A549 (cell line): ENCODE measurements at regions not wholly inside any gene's neighbourhood (a gene's known extent, or its start where the extent isn't known, plus 50 kb on each side); places are given as distances from the start of the nearest gene placed in this dataset.
A peak's percentile ranks its signal among the peaks of the same experiment; 100 is the strongest.

ENCODE experiments used
- ATAC-seq, 2 experiments: fragments of 200-7000 bp in 1 of 2; fragments of >200 bp in 1 of 2; cut with Nextera tagmentation in 1 of 2; cut with Tn5 transposase in 1 of 2; 3 replicates each; pipeline versions ENCODE4 v1.8.0 to v1.9.1; 2018 to 2020; ENCODE audit warnings: mild to moderate bottlenecking in 1 of 2, moderate library complexity in 1 of 2
- CTCF ChIA-PET: fragments of 300-600 bp; sonication (Branson Sonifier 250); formaldehyde crosslinking; extraction: SDS; loops from one replicate; lab custom pipeline; 2021; ENCODE audit warnings: antibody characterized with exemption, inconsistent platforms; lab: Yijun Ruan, JAX
- POLR2A ChIA-PET: fragments of 350-600 bp; formaldehyde crosslinking; extraction: SDS; loops from one replicate; lab custom pipeline; 2021; ENCODE audit warnings: antibody characterized with exemption, inconsistent platforms; lab: Yijun Ruan, JAX
- DNase-seq, 2 experiments: peaks; one replicate each; pipeline versions ENCODE4 v3.0.0 to v3.0.0-alpha.2; 2011 to 2016; ENCODE audit warnings: low read depth in 1 of 2, low spot score in 1 of 2
- FAIRE-seq: peaks from 2 replicates; lab custom pipeline; 2011; peaks lifted over from hg19 to GRCh38; lab: Jason Lieb, UNC
- H3K27ac ChIP-seq, 2 experiments: fragments of >200 bp; sonication (Bioruptor Twin); formaldehyde crosslinking; 3 replicates each; pipeline ENCODE4 v1.5.1; 2016 to 2017
- H3K4me1 ChIP-seq: fragments of >200 bp; sonication (Bioruptor Twin); formaldehyde crosslinking; 3 replicates; pipeline ENCODE4 v1.6.1; 2016
- H3K4me2 ChIP-seq: fragments of >200 bp; sonication (Bioruptor Twin); formaldehyde crosslinking; 3 replicates; pipeline ENCODE4 v1.6.1; 2016
- H3K4me3 ChIP-seq: fragments of >200 bp; sonication (Bioruptor Twin); formaldehyde crosslinking; 3 replicates; pipeline ENCODE4 v1.5.1; 2016
- H3K9me3 ChIP-seq: fragments of >200 bp; sonication (Bioruptor Twin); formaldehyde crosslinking; 3 replicates; pipeline ENCODE4 v1.6.1; 2016
- ATOH8 ChIP-seq: fragments of 250-450 bp; sonication (Bioruptor Pico); IDR thresholded peaks from 2 replicates; pipeline ENCODE4 v1.5.0; 2020; ENCODE audit warnings: low read depth, mild to moderate bottlenecking, moderate library complexity
- CBX2 ChIP-seq: fragments of 200-600 bp; sonication (generic); IDR thresholded peaks from 2 replicates; pipeline ENCODE4 v1.6.1; 2016; ENCODE audit warnings: low read depth, mild to moderate bottlenecking, borderline replicate concordance
- CEBPB ChIP-seq, 2 experiments: fragments of >200 bp in 1 of 2; sonication (Bioruptor Twin) in 1 of 2; formaldehyde crosslinking in 1 of 2; IDR thresholded peaks; 2 replicates each; pipeline ENCODE4 v1.6.1; 2012 to 2016
- CHD2 ChIP-seq: fragments of 150-350 bp; IDR thresholded peaks from 2 replicates; pipeline ENCODE4 v1.6.1; 2014; ENCODE audit warnings: low read length; ENCODE audit not compliant: partially characterized antibody
- EHMT2 ChIP-seq: fragments of 200-600 bp; sonication (generic); IDR thresholded peaks from 2 replicates; pipeline ENCODE4 v1.6.1; 2016; ENCODE audit warnings: antibody characterized with exemption, low read depth, mild to moderate bottlenecking, moderate library complexity
- ESRRA ChIP-seq: fragments of 150-350 bp; IDR thresholded peaks from 2 replicates; pipeline ENCODE4 v1.6.1; 2014; ENCODE audit warnings: mild to moderate bottlenecking, low read length, borderline replicate concordance
- FOSL2 ChIP-seq, 2 experiments: fragments of 450-650 bp in 1 of 2; fragments of >200 bp in 1 of 2; sonication (Bioruptor Twin) in 1 of 2; formaldehyde crosslinking; IDR thresholded peaks; 2 replicates each; pipeline versions ENCODE4 v1.5.0 to v1.6.1; 2016 to 2020; ENCODE audit warnings: mild to moderate bottlenecking in 1 of 2, moderate library complexity in 1 of 2
- FOXS1 ChIP-seq: fragments of 250-450 bp; sonication (Bioruptor Pico); IDR thresholded peaks from 2 replicates; pipeline ENCODE4 v1.5.0; 2020; ENCODE audit warnings: mild to moderate bottlenecking, moderate library complexity
- GATA3 ChIP-seq: IDR thresholded peaks from 2 replicates; pipeline ENCODE4 v1.6.1; 2012; ENCODE audit warnings: borderline replicate concordance
- HDAC2 ChIP-seq: fragments of 200-600 bp; sonication (generic); IDR thresholded peaks from 2 replicates; pipeline ENCODE4 v1.6.1; 2016
- HMGXB4 ChIP-seq: fragments of 250-450 bp; sonication (Bioruptor Pico); IDR thresholded peaks from 2 replicates; pipeline ENCODE4 v1.5.0; 2021; ENCODE audit warnings: mild to moderate bottlenecking, moderate library complexity, borderline replicate concordance
- HOXA7 ChIP-seq: fragments of 250-450 bp; sonication (Bioruptor Pico); IDR thresholded peaks from 2 replicates; pipeline ENCODE4 v1.5.0; 2020; ENCODE audit warnings: mild to moderate bottlenecking, moderate library complexity
- KDM1A ChIP-seq: fragments of 200-600 bp; sonication (generic); IDR thresholded peaks from 2 replicates; pipeline ENCODE4 v1.6.1; 2016; ENCODE audit warnings: low read depth, mild to moderate bottlenecking
- MYC ChIP-seq: IDR thresholded peaks from 2 replicates; pipeline ENCODE4 v1.6.1; 2012; ENCODE audit warnings: mild to moderate bottlenecking, inconsistent platforms, low read length, improper control_type of control experiment, borderline replicate concordance
- PBX3 ChIP-seq: IDR thresholded peaks from 2 replicates; pipeline ENCODE4 v1.6.1; 2012
- RAD21 ChIP-seq, 2 experiments: fragments of >200 bp in 1 of 2; sonication (Bioruptor Twin) in 1 of 2; formaldehyde crosslinking in 1 of 2; IDR thresholded peaks in 1 of 2; conservative IDR thresholded peaks in 1 of 2; 2 replicates in 1 of 2; 3 replicates in 1 of 2; pipeline ENCODE4 v1.6.1; 2012 to 2018; ENCODE audit warnings: inconsistent platforms in 1 of 2
- RCOR1 ChIP-seq: fragments of 150-350 bp; IDR thresholded peaks from 2 replicates; pipeline ENCODE4 v1.6.1; 2014; ENCODE audit warnings: antibody characterized with exemption, low read length, low read depth
- RFX5 ChIP-seq: fragments of 450-650 bp; IDR thresholded peaks from 2 replicates; pipeline ENCODE4 v1.7.1; 2014; ENCODE audit warnings: antibody characterized with exemption, mild to moderate bottlenecking, moderate library complexity
- TP53 ChIP-seq: fragments of 250-450 bp; sonication (Bioruptor Pico); IDR thresholded peaks from 2 replicates; pipeline ENCODE4 v1.5.0; 2021; ENCODE audit warnings: mild to moderate bottlenecking, moderate library complexity
- ZFP36 ChIP-seq: fragments of 450-650 bp; IDR thresholded peaks from 2 replicates; pipeline ENCODE4 v1.6.1; 2014; ENCODE audit warnings: borderline replicate concordance; ENCODE audit not compliant: partially characterized antibody
- ZSCAN20 ChIP-seq: fragments of 250-450 bp; sonication (Bioruptor Pico); IDR thresholded peaks from 2 replicates; pipeline ENCODE4 v1.8.0; 2022; ENCODE audit warnings: mild to moderate bottlenecking, moderate library complexity
- WGBS: methylation state at CpG from one replicate; pipeline ENCODE4 v1.1.6; 2017; ENCODE audit errors: missing lambda C conversion rate; 5-methylcytosine and 5-hydroxymethylcytosine counted together

GRCh38 chr12:92089559-92089958 is 56.1 kb downstream of the BTG1 start:
- no peaks in the 10 kb centered on the region for H3K9me3 ChIP-seq
- H3K4me3 ChIP-seq: no peak overlapping the region
- H3K4me2 ChIP-seq: peak overlapping the region; percentile 44; the same call in 2 of the 3 replicates
- FAIRE-seq: no peak
- peaks cover 42% of the 10 kb centered on the region for H3K4me1 ChIP-seq
- no peak for DNase-seq
- POLR2A ChIA-PET: no interaction called here
- ATAC-seq: no peak
- CTCF ChIA-PET: no interaction called here
- H3K27ac ChIP-seq: peak overlapping the region; percentile 12 to 53; a peak in 2 of 6 replicates
- TF ChIP-seq FOXS1: no peak
- TF ChIP-seq ESRRA: no peak
- TF ChIP-seq HOXA7: no peak
- TF ChIP-seq KDM1A: no peak
- TF ChIP-seq HMGXB4 (CRISPR knock-in tag): no peak
- TF ChIP-seq ATOH8 (CRISPR knock-in tag): no peak
- no peak for TF ChIP-seq FOSL2 (IDR thresholded peaks at IDR 0.05)
- no peak for TF ChIP-seq FOSL2 (CRISPR knock-in tag; IDR thresholded peaks at IDR 0.05)
- TF ChIP-seq GATA3: no peak
- TF ChIP-seq CHD2: no peak
- no peak for TF ChIP-seq RCOR1
- no peak for TF ChIP-seq TP53
- no peak for TF ChIP-seq CBX2
- no peak for TF ChIP-seq RFX5
- no peak for TF ChIP-seq ZFP36
- TF ChIP-seq HDAC2: no peak
- TF ChIP-seq, all 56 proteins: peak for 0

GRCh38 chr12:92088805-92089204 is 56.8 kb downstream of the BTG1 start:
- no peak for TF ChIP-seq FOSL2 (IDR thresholded peaks at IDR 0.05)
- no peak for TF ChIP-seq FOSL2 (CRISPR knock-in tag; IDR thresholded peaks at IDR 0.05)
- TF ChIP-seq RAD21 (conservative IDR thresholded peaks at IDR 0.05 in 1 of 2, IDR thresholded peaks at IDR 0.05 in 1 of 2): no peak
- TF ChIP-seq EHMT2: no peak
- no peak for TF ChIP-seq CHD2
- no peak for TF ChIP-seq CEBPB (IDR thresholded peaks at IDR 0.05)
- TF ChIP-seq PBX3: no peak

GRCh38 chr12:92085736-92086040 is 60.0 kb downstream of the BTG1 start:
- TF ChIP-seq TP53: no peak
- no peak for TF ChIP-seq ZSCAN20 (CRISPR knock-in tag)
- no peak for TF ChIP-seq MYC
- no peak for TF ChIP-seq CHD2
- no peak for DNase-seq
- Histone ChIP-seq H3K4me1 (peaks cover 50% of the 10 kb centered on the region), H3K27ac (peak overlapping the region in 1 of 2 experiments; percentile 66; a peak in 3 of 6 replicates), H3K9me3 (no peaks in the 10 kb centered on the region), H3K4me3 (no peak overlapping the region), H3K4me2 (peak overlapping the region; percentile 38)
- ChIA-PET POLR2A (no interaction called here), CTCF (interaction anchor here (1.2 kb wide), 1 partner anchor 16 kb away, joined by 3 read pairs; no protein-coding TSS in a partner anchor)
- no peak for ATAC-seq
- 51% methylated on average over 1 of the region's 1 CpG for WGBS
- FAIRE-seq: no peak

More at GRCh38 chr12:92088805-92089204, 56.8 kb downstream of the BTG1 start:
- peaks cover 35% of the 10 kb centered on the region for H3K4me1 ChIP-seq
- no peak for FAIRE-seq
- DNase-seq: no peak
- H3K4me2 ChIP-seq: peak overlapping the region; percentile 44; the same call in 2 of the 3 replicates
- ATAC-seq: peak in 1 of 2 experiments; percentile 41; a peak in 3 of 6 replicates
- ChIA-PET CTCF (interaction anchor here (0.8 to 1.6 kb wide), 2 partner anchors 11 to 20 kb away, joined by 3 to 4 read pairs; no protein-coding TSS in a partner anchor), POLR2A (interaction anchor here (1.2 kb wide), 1 partner anchor 57 kb away, joined by 5 read pairs; the partner anchor contains the start of gene BTG1)
- H3K27ac ChIP-seq: peak overlapping the region; percentile 52 to 53; a peak in 5 of 6 replicates
- no peak overlapping the region for H3K4me3 ChIP-seq
- no peaks in the 10 kb centered on the region for H3K9me3 ChIP-seq
- WGBS: 93% methylated on average over 2 of the region's 2 CpGs
